H9 (cell line): ENCODE measurements at regions not wholly inside any gene's neighbourhood (a gene's known extent, or its start where the extent isn't known, plus 50 kb on each side); places are given as distances from the start of the nearest gene placed in this dataset.

Experiments
- DNase-seq: peaks from one replicate; pipeline ENCODE4 v3.0.0-alpha.2; 2017
- H2AFZ ChIP-seq: one replicate; pipeline ENCODE4 v1.6.1; 2013; ENCODE audit warnings: mild to moderate bottlenecking, low read length, control low read depth, moderate library complexity
- H2AK5ac ChIP-seq: 2 replicates; pipeline ENCODE4 v1.6.1; 2013; ENCODE audit warnings: low read length, control low read depth, mixed read lengths; ENCODE audit not compliant: insufficient read length
- H2BK120ac ChIP-seq: one replicate; pipeline ENCODE4 v1.6.1; 2013; ENCODE audit warnings: low read depth, mild to moderate bottlenecking, low read length, control low read depth, inconsistent platforms; ENCODE audit not compliant: poor library complexity, severe bottlenecking
- H2BK12ac ChIP-seq: 2 replicates; pipeline ENCODE4 v1.6.1; 2013; ENCODE audit warnings: low read length, control low read depth, mixed read lengths, low read depth; ENCODE audit not compliant: insufficient read length
- H2BK15ac ChIP-seq: 2 replicates; pipeline ENCODE4 v1.6.1; 2013; ENCODE audit warnings: low read depth, low read length, control low read depth
- H2BK20ac ChIP-seq: one replicate; pipeline ENCODE4 v1.6.1; 2013; ENCODE audit warnings: low read depth, mild to moderate bottlenecking, low read length, control low read depth, inconsistent platforms; ENCODE audit not compliant: poor library complexity, severe bottlenecking
- H2BK5ac ChIP-seq: 2 replicates; pipeline ENCODE4 v1.6.1; 2013; ENCODE audit warnings: low read length, control low read depth, mixed read lengths; ENCODE audit not compliant: insufficient read length
- H3K14ac ChIP-seq: 2 replicates; pipeline ENCODE4 v1.6.1; 2013; ENCODE audit warnings: low read length, control low read depth; ENCODE audit not compliant: insufficient read depth
- H3K18ac ChIP-seq: 2 replicates; pipeline ENCODE4 v1.6.1; 2013; ENCODE audit warnings: low read depth, mild to moderate bottlenecking, mixed read lengths, low read length, control low read depth; ENCODE audit not compliant: insufficient read length
- H3K23ac ChIP-seq: 2 replicates; pipeline ENCODE4 v1.6.1; 2013; ENCODE audit warnings: low read length, control low read depth, mixed read lengths, low read depth; ENCODE audit not compliant: insufficient read length
- H3K23me2 ChIP-seq: 2 replicates; pipeline ENCODE4 v1.6.1; 2013; ENCODE audit warnings: low read depth, mild to moderate bottlenecking, mixed read lengths, low read length, control low read depth; ENCODE audit not compliant: insufficient read length, poor library complexity, severe bottlenecking
- H3K27ac ChIP-seq: 2 replicates; pipeline ENCODE4 v1.5.1; 2013; ENCODE audit warnings: low read length, control low read depth, mixed read lengths, low read depth; ENCODE audit not compliant: insufficient read length
- H3K27me3 ChIP-seq: 2 replicates; pipeline ENCODE4 v1.6.1; 2013; ENCODE audit warnings: low read length, control low read depth, inconsistent platforms; ENCODE audit not compliant: insufficient read depth
- H3K4ac ChIP-seq: 2 replicates; pipeline ENCODE4 v1.6.1; 2013; ENCODE audit warnings: low read depth, mild to moderate bottlenecking, control low read depth, inconsistent platforms, low read length, moderate library complexity
- H3K4me1 ChIP-seq: 2 replicates; pipeline ENCODE4 v1.6.1; 2013; ENCODE audit warnings: low read length, control low read depth, inconsistent platforms; ENCODE audit not compliant: insufficient read depth
- H3K4me2 ChIP-seq: 2 replicates; pipeline ENCODE4 v1.6.1; 2013; ENCODE audit warnings: low read length, control low read depth, mixed read lengths; ENCODE audit not compliant: insufficient read length, insufficient read depth
- H3K56ac ChIP-seq: 2 replicates; pipeline ENCODE4 v1.6.1; 2013; ENCODE audit warnings: low read depth, mild to moderate bottlenecking, mixed read lengths, low read length, control low read depth; ENCODE audit not compliant: insufficient read length
- H3K79me1 ChIP-seq: 2 replicates; pipeline ENCODE4 v1.6.1; 2013; ENCODE audit warnings: low read depth, mild to moderate bottlenecking, moderate library complexity, low read length, control low read depth, inconsistent platforms; ENCODE audit not compliant: insufficient read depth, poor library complexity, severe bottlenecking
- H3K79me2 ChIP-seq: 2 replicates; pipeline ENCODE4 v1.6.1; 2013; ENCODE audit warnings: low read length, control low read depth, inconsistent platforms; ENCODE audit not compliant: insufficient read depth
- H3K9ac ChIP-seq: 2 replicates; pipeline ENCODE4 v1.6.1; 2013; ENCODE audit warnings: low read length, control low read depth, mixed read lengths; ENCODE audit not compliant: insufficient read length; ENCODE audit errors: extremely low read depth
- H3K9me3 ChIP-seq: one replicate; pipeline ENCODE4 v1.6.1; 2013; ENCODE audit warnings: low read depth, low read length, inconsistent platforms; ENCODE audit not compliant: control insufficient read depth
- H3T11ph ChIP-seq: one replicate; pipeline ENCODE4 v1.6.1; 2013; ENCODE audit warnings: mild to moderate bottlenecking, low read length, control low read depth, inconsistent platforms
- H4K20me1 ChIP-seq: one replicate; pipeline ENCODE4 v1.6.1; 2013; ENCODE audit not compliant: control insufficient read depth, insufficient read length, insufficient read depth
- H4K5ac ChIP-seq: 2 replicates; pipeline ENCODE4 v1.6.1; 2013; ENCODE audit warnings: low read depth, mild to moderate bottlenecking, mixed read lengths, low read length, control low read depth; ENCODE audit not compliant: insufficient read length
- H4K8ac ChIP-seq: replicated peaks from 2 replicates; pipeline ENCODE4 v1.6.1; 2013; ENCODE audit warnings: low read length, control low read depth, mixed read lengths, low read depth; ENCODE audit not compliant: insufficient read length
- H4K91ac ChIP-seq: 2 replicates; pipeline ENCODE4 v1.6.1; 2013; ENCODE audit warnings: low read depth, mild to moderate bottlenecking, moderate library complexity, mixed read lengths, low read length, control low read depth; ENCODE audit not compliant: insufficient read length
- H3K27ac Mint-ChIP-seq, 3 experiments: 2 replicates in 2 of 3; 3 replicates in 1 of 3; pipeline ENCODE4 v1.8.0; 2020 to 2021; ENCODE audit warnings: mixed read lengths in 3 of 3, mild to moderate bottlenecking in 1 of 3, moderate library complexity in 1 of 3
- H3K27me3 Mint-ChIP-seq: 2 replicates; pipeline ENCODE4 v1.8.0; 2021; ENCODE audit warnings: low read depth, mild to moderate bottlenecking, moderate library complexity, mixed read lengths
- H3K36me3 Mint-ChIP-seq, 3 experiments: 2 replicates in 2 of 3; 3 replicates in 1 of 3; pipeline ENCODE4 v1.8.0; 2020 to 2021; ENCODE audit warnings: low read depth in 3 of 3, mixed read lengths in 3 of 3; ENCODE audit not compliant: insufficient read depth in 1 of 3
- H3K4me1 Mint-ChIP-seq, 2 experiments: 2 replicates each; pipeline ENCODE4 v1.8.0; 2020; ENCODE audit warnings: mixed read lengths in 2 of 2
- H3K4me3 Mint-ChIP-seq, 2 experiments: 2 replicates in 1 of 2; 3 replicates in 1 of 2; pipeline ENCODE4 v1.8.0; 2020 to 2021; ENCODE audit warnings: mild to moderate bottlenecking in 2 of 2, mixed read lengths in 2 of 2, moderate library complexity in 1 of 2
- H3K9me3 Mint-ChIP-seq, 2 experiments: 2 replicates in 1 of 2; 3 replicates in 1 of 2; pipeline ENCODE4 v1.8.0; 2020; ENCODE audit warnings: mild to moderate bottlenecking in 2 of 2, mixed read lengths in 2 of 2, moderate library complexity in 1 of 2
- CTCF ChIP-seq: fragments of 200-600 bp; sonication (generic); conservative IDR thresholded peaks from 3 replicates; pipeline ENCODE4 v1.8.0; 2021; ENCODE audit warnings: antibody characterized with exemption, mild to moderate bottlenecking
- WGBS: extraction: QIAGEN DNeasy Blood & Tissue Kit; methylation state at CpG from one replicate; pipeline ENCODE4 v1.1.7; 2013; ENCODE audit warnings: missing lambda C conversion rate, low lambda C conversion rate, mixed read lengths; ENCODE audit not compliant: insufficient read length; ENCODE audit errors: extremely low coverage; 5-methylcytosine and 5-hydroxymethylcytosine counted together

- Histone ChIP-seq H2BK120ac (no peak overlapping the region), H4K5ac (no peak overlapping the region), H2AK5ac (peak overlapping the region; percentile 96), H3K27me3 (no peaks in the 10 kb centered on the region), H3K27ac (peak overlapping the region; percentile 80), H3K9me3 (no peaks in the 10 kb centered on the region), H2BK5ac (no peak overlapping the region), H3K4ac (no peak overlapping the region; the same call in 1 of the 2 replicates), H3K23ac (no peak overlapping the region), H3T11ph (peak overlapping the region; percentile 30), H2BK20ac (no peak overlapping the region), H2BK15ac (no peak overlapping the region), H3K4me2 (no peak overlapping the region), H4K20me1 (no peaks in the 10 kb centered on the region), H3K18ac (peak overlapping the region; percentile 81), H3K9ac (no peak overlapping the region), H3K56ac (no peak overlapping the region), H2BK12ac (peak overlapping the region; percentile 99), H2AFZ (no peak overlapping the region), H3K23me2 (no peaks in the 10 kb centered on the region), H3K79me2 (no peaks in the 10 kb centered on the region), H3K79me1 (no peaks in the 10 kb centered on the region), H4K91ac (no peak overlapping the region), H3K14ac (no peak overlapping the region), H4K8ac (no peak overlapping the region), H3K4me1 (peaks cover 5% of the 10 kb centered on the region; the same call in 1 of the 2 replicates)
- Mint-ChIP-seq H3K4me1 (peaks cover 52 to 62% of the 10 kb centered on the region in 2 experiments), H3K27ac (peak overlapping the region; percentile 84 to 99 (median 90)), H3K27me3 (no peaks in the 10 kb centered on the region), H3K9me3 (peaks cover 18 to 30% of the 10 kb centered on the region in 2 experiments; a peak in 4 of 5 replicates), H3K4me3 (no peak overlapping the region), H3K36me3 (peaks cover 5 to 34% (median 19%) of the 10 kb centered on the region in 3 experiments; a peak in 6 of 7 replicates)
- no peak for DNase-seq
- no CpG with 5 or more reads among the region's 6 CpGs for WGBS
- TF ChIP-seq CTCF: no peak
Observed at GRCh38 chr17:68734187-68734900, 133.2 kb upstream of the FAM20A start.
